HEK293 (cell line): ENCODE measurements at regions not wholly inside any gene's neighbourhood (a gene's known extent, or its start where the extent isn't known, plus 50 kb on each side); places are given as distances from the start of the nearest gene placed in this dataset.

Source experiments
- CTCF ChIA-PET: fragments of 350-600 bp; formaldehyde crosslinking; extraction: SDS; loops from one replicate; lab custom pipeline; 2021; ENCODE audit warnings: antibody characterized with exemption; lab: Yijun Ruan, JAX
- POLR2A ChIA-PET: fragments of 300-600 bp; formaldehyde crosslinking; extraction: SDS; loops from one replicate; lab custom pipeline; 2020; ENCODE audit warnings: antibody characterized with exemption, inconsistent platforms; lab: Yijun Ruan, JAX
- H3K27ac ChIP-seq: fragments of 200-500 bp; sonication (Bioruptor generic); 2 replicates; pipeline ENCODE4 v1.5.1; 2014; ENCODE audit warnings: low read depth, low read length, control low read depth, inconsistent platforms; ENCODE audit errors: extremely low read depth
- H3K36me3 ChIP-seq, 2 experiments: fragments of 200-500 bp in 1 of 2; sonication (Bioruptor generic) in 1 of 2; 1 replicate in 1 of 2; 2 replicates in 1 of 2; pipeline ENCODE4 v1.5.1; 2014 to 2017; ENCODE audit warnings: inconsistent platforms in 2 of 2, low read length in 2 of 2; ENCODE audit not compliant: control insufficient read depth in 2 of 2, insufficient read depth in 1 of 2
- H3K4me1 ChIP-seq: fragments of 200-500 bp; sonication (Bioruptor generic); 2 replicates; pipeline ENCODE4 v1.5.1; 2014; ENCODE audit warnings: mild to moderate bottlenecking, low read length, inconsistent platforms; ENCODE audit not compliant: control insufficient read depth, insufficient read depth
- H3K4me3 ChIP-seq: 2 replicates; pipeline ENCODE4 v1.5.1; 2011; ENCODE audit warnings: low read depth, mild to moderate bottlenecking, control low read depth, low read length, moderate library complexity
- H3K9me3 ChIP-seq: fragments of 200-500 bp; sonication (Bioruptor generic); 2 replicates; pipeline ENCODE4 v1.5.1; 2014; ENCODE audit warnings: low read depth, low read length, inconsistent platforms; ENCODE audit not compliant: control insufficient read depth, insufficient read depth
- GFI1B ChIP-seq: fragments of 450-650 bp; formaldehyde crosslinking; IDR thresholded peaks from 2 replicates; pipeline ENCODE4 v1.5.1; 2016; ENCODE audit warnings: missing biosample characterization, missing genetic modification characterization
- GLIS2 ChIP-seq: fragments of 450-650 bp; formaldehyde crosslinking; IDR thresholded peaks from 2 replicates; pipeline ENCODE4 v1.5.1; 2016; ENCODE audit warnings: missing biosample characterization, missing genetic modification characterization
- KLF7 ChIP-seq: fragments of 450-650 bp; formaldehyde crosslinking; IDR thresholded peaks from 2 replicates; pipeline ENCODE4 v1.5.1; 2016; ENCODE audit warnings: missing biosample characterization, missing genetic modification characterization, borderline replicate concordance
- KLF9 ChIP-seq: fragments of 450-650 bp; formaldehyde crosslinking; IDR thresholded peaks from 2 replicates; pipeline ENCODE4 v1.5.1; 2016; ENCODE audit warnings: missing biosample characterization, missing genetic modification characterization, low read depth
- SP3 ChIP-seq: fragments of 450-650 bp; formaldehyde crosslinking; IDR thresholded peaks from 2 replicates; pipeline ENCODE4 v1.5.1; 2016; ENCODE audit warnings: missing biosample characterization, missing genetic modification characterization
- WT1 ChIP-seq: fragments of 450-650 bp; formaldehyde crosslinking; IDR thresholded peaks from 2 replicates; pipeline ENCODE4 v1.5.1; 2016; ENCODE audit warnings: missing biosample characterization, missing genetic modification characterization
- ZBTB7A ChIP-seq: fragments of 450-650 bp; formaldehyde crosslinking; IDR thresholded peaks from 2 replicates; pipeline ENCODE4 v1.5.1; 2016; ENCODE audit warnings: low read depth, missing biosample characterization, missing genetic modification characterization
- ZNF112 ChIP-seq: fragments of 450-650 bp; formaldehyde crosslinking; IDR thresholded peaks from 2 replicates; pipeline ENCODE4 v1.5.0; 2017; ENCODE audit warnings: missing biosample characterization, missing genetic modification characterization
- ZNF132 ChIP-seq: fragments of 450-650 bp; formaldehyde crosslinking; IDR thresholded peaks from 2 replicates; pipeline ENCODE4 v1.5.1; 2017; ENCODE audit warnings: missing biosample characterization, missing genetic modification characterization, borderline replicate concordance
- ZNF138 ChIP-seq: fragments of 450-650 bp; formaldehyde crosslinking; IDR thresholded peaks from 2 replicates; pipeline ENCODE4 v1.5.1; 2016; ENCODE audit warnings: missing biosample characterization, missing genetic modification characterization, borderline replicate concordance
- ZNF146 ChIP-seq: fragments of 450-650 bp; formaldehyde crosslinking; IDR thresholded peaks from 2 replicates; pipeline ENCODE4 v1.5.1; 2016; ENCODE audit warnings: missing biosample characterization, missing genetic modification characterization
- ZNF214 ChIP-seq: fragments of 450-650 bp; formaldehyde crosslinking; IDR thresholded peaks from 2 replicates; pipeline ENCODE4 v1.5.1; 2017; ENCODE audit warnings: missing biosample characterization, mild to moderate bottlenecking, missing genetic modification characterization, borderline replicate concordance
- ZNF354C ChIP-seq: fragments of 450-650 bp; formaldehyde crosslinking; IDR thresholded peaks from 2 replicates; pipeline ENCODE4 v1.5.1; 2016; ENCODE audit warnings: missing biosample characterization, missing genetic modification characterization, low read depth, borderline replicate concordance
- ZNF416 ChIP-seq: fragments of 450-650 bp; formaldehyde crosslinking; IDR thresholded peaks from 2 replicates; pipeline ENCODE4 v1.5.1; 2016; ENCODE audit warnings: missing biosample characterization, missing genetic modification characterization
- ZNF521 ChIP-seq: fragments of 450-650 bp; formaldehyde crosslinking; IDR thresholded peaks from 2 replicates; pipeline ENCODE4 v1.5.1; 2017; ENCODE audit warnings: missing biosample characterization, mild to moderate bottlenecking, missing genetic modification characterization
- ZNF548 ChIP-seq: fragments of 450-650 bp; formaldehyde crosslinking; IDR thresholded peaks from 2 replicates; pipeline ENCODE4 v1.5.1; 2016; ENCODE audit warnings: missing biosample characterization, missing genetic modification characterization
- ZNF549 ChIP-seq: fragments of 450-650 bp; IDR thresholded peaks from 2 replicates; pipeline ENCODE4 v1.5.1; 2018; ENCODE audit warnings: missing biosample characterization, missing genetic modification characterization, mild to moderate bottlenecking, inconsistent platforms, moderate library complexity
- ZNF555 ChIP-seq: fragments of 450-650 bp; formaldehyde crosslinking; conservative IDR thresholded peaks from 2 replicates; pipeline ENCODE4 v1.5.1; 2017; ENCODE audit warnings: missing biosample characterization, mild to moderate bottlenecking, missing genetic modification characterization, inconsistent platforms
- ZNF600 ChIP-seq: fragments of 450-650 bp; formaldehyde crosslinking; IDR thresholded peaks from 2 replicates; pipeline ENCODE4 v1.5.1; 2016; ENCODE audit warnings: missing biosample characterization, missing genetic modification characterization
- ZNF610 ChIP-seq: fragments of 450-650 bp; formaldehyde crosslinking; IDR thresholded peaks from 2 replicates; pipeline ENCODE4 v1.5.1; 2016; ENCODE audit warnings: missing biosample characterization, missing genetic modification characterization, borderline replicate concordance
- ZNF629 ChIP-seq: fragments of 450-650 bp; formaldehyde crosslinking; IDR thresholded peaks from 2 replicates; pipeline ENCODE4 v1.5.1; 2017; ENCODE audit warnings: missing biosample characterization, missing genetic modification characterization
- ZNF664 ChIP-seq: fragments of 450-650 bp; formaldehyde crosslinking; IDR thresholded peaks from 2 replicates; pipeline ENCODE4 v1.5.1; 2016; ENCODE audit warnings: missing biosample characterization, missing genetic modification characterization
- ZNF76 ChIP-seq: fragments of 450-650 bp; formaldehyde crosslinking; IDR thresholded peaks from 2 replicates; pipeline ENCODE4; 2016; ENCODE audit warnings: low read depth, missing biosample characterization, missing genetic modification characterization, borderline replicate concordance
- ZNF777 ChIP-seq: fragments of 450-650 bp; formaldehyde crosslinking; IDR thresholded peaks from 2 replicates; pipeline ENCODE4 v1.5.1; 2017; ENCODE audit warnings: missing biosample characterization, missing genetic modification characterization, borderline replicate concordance
- ZSCAN30 ChIP-seq: fragments of 450-650 bp; IDR thresholded peaks from 2 replicates; pipeline ENCODE4 v1.5.1; 2018; ENCODE audit warnings: missing biosample characterization, mild to moderate bottlenecking, missing genetic modification characterization, moderate library complexity
- TF ChIP-seq, protein P1 (sequence below): fragments of 450-650 bp; formaldehyde crosslinking; IDR thresholded peaks from 2 replicates; pipeline ENCODE4 v1.5.1; 2017; ENCODE audit warnings: missing biosample characterization, missing genetic modification characterization
- TF ChIP-seq, protein P2 (sequence below): fragments of 450-650 bp; formaldehyde crosslinking; IDR thresholded peaks from 2 replicates; pipeline ENCODE4 v1.5.1; 2016; ENCODE audit warnings: missing biosample characterization, missing genetic modification characterization
- TF ChIP-seq, protein P3 (sequence below): fragments of 450-650 bp; formaldehyde crosslinking; IDR thresholded peaks from 2 replicates; pipeline ENCODE4 v1.5.1; 2016; ENCODE audit warnings: missing biosample characterization, missing genetic modification characterization, low read depth
- TF ChIP-seq, protein P4 (sequence below): fragments of 450-650 bp; formaldehyde crosslinking; IDR thresholded peaks from 2 replicates; pipeline ENCODE4 v1.5.1; 2016; ENCODE audit warnings: missing biosample characterization, missing genetic modification characterization
- TF ChIP-seq, protein P5 (sequence below): fragments of 450-650 bp; formaldehyde crosslinking; IDR thresholded peaks from 2 replicates; pipeline ENCODE4 v1.5.1; 2016; ENCODE audit warnings: missing biosample characterization, missing genetic modification characterization

DNA sequence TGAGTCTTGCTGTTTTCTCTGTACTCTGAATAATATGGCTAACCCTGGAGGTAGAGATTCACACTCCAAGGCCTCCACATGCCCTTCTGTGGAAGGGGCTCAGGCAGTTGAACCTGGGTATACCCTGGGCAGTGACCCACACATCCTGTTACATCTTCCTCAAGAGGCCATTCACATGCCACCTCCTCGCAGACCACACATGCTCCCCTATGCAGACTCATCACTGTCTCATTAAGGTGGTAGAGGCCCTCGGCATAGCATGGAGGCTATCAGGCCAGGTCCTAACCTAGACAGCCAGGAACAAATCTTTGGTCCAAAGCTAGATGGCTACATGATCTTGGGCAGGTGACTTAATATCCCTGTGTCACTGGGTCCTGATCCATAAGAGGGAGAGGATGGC, 363.9 kb upstream of the ZNF507 start:
- Histone ChIP-seq H3K27ac (no peak overlapping the region), H3K4me3 (no peak overlapping the region), H3K9me3 (peaks cover 2% of the 10 kb centered on the region; the same call in 1 of the 2 replicates), H3K4me1 (no peaks in the 10 kb centered on the region), H3K36me3 (no peaks in the 10 kb centered on the region)
- ChIA-PET POLR2A (no interaction called here), CTCF (no interaction called here)
- TF ChIP-seq, protein P1, sequence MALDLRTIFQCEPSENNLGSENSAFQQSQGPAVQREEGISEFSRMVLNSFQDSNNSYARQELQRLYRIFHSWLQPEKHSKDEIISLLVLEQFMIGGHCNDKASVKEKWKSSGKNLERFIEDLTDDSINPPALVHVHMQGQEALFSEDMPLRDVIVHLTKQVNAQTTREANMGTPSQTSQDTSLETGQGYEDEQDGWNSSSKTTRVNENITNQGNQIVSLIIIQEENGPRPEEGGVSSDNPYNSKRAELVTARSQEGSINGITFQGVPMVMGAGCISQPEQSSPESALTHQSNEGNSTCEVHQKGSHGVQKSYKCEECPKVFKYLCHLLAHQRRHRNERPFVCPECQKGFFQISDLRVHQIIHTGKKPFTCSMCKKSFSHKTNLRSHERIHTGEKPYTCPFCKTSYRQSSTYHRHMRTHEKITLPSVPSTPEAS: no peak
- TF ChIP-seq ZNF214 (tag by site-specific recombination): no peak
- no peak for TF ChIP-seq ZSCAN30 (tag by site-specific recombination)
- TF ChIP-seq ZNF132: no peak
- TF ChIP-seq GLIS2: no peak
- TF ChIP-seq KLF7 (tag by site-specific recombination): no peak
- no peak for TF ChIP-seq ZBTB7A (tag by site-specific recombination)
- no peak for TF ChIP-seq ZNF112 (tag by site-specific recombination)
- TF ChIP-seq, protein P2, sequence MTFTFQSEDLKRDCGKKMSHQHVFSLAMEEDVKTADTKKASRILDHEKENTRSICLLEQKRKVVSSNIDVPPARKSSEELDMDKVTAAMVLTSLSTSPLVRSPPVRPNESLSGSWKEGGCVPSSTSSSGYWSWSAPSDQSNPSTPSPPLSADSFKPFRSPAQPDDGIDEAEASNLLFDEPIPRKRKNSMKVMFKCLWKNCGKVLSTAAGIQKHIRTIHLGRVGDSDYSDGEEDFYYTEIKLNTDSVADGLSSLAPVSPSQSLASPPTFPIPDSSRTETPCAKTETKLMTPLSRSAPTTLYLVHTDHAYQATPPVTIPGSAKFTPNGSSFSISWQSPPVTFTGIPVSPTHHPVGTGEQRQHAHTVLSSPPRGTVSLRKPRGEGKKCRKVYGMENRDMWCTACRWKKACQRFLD (tag by site-specific recombination): no peak
- no peak for TF ChIP-seq ZNF146 (tag by site-specific recombination)
- no peak for TF ChIP-seq ZNF777 (tag by site-specific recombination)
- no peak for TF ChIP-seq ZNF521 (tag by site-specific recombination)
- TF ChIP-seq ZNF549 (tag by site-specific recombination): no peak
- TF ChIP-seq ZNF354C: no peak
- no peak for TF ChIP-seq ZNF76
- no peak for TF ChIP-seq ZNF416 (tag by site-specific recombination)
- TF ChIP-seq, protein P3, sequence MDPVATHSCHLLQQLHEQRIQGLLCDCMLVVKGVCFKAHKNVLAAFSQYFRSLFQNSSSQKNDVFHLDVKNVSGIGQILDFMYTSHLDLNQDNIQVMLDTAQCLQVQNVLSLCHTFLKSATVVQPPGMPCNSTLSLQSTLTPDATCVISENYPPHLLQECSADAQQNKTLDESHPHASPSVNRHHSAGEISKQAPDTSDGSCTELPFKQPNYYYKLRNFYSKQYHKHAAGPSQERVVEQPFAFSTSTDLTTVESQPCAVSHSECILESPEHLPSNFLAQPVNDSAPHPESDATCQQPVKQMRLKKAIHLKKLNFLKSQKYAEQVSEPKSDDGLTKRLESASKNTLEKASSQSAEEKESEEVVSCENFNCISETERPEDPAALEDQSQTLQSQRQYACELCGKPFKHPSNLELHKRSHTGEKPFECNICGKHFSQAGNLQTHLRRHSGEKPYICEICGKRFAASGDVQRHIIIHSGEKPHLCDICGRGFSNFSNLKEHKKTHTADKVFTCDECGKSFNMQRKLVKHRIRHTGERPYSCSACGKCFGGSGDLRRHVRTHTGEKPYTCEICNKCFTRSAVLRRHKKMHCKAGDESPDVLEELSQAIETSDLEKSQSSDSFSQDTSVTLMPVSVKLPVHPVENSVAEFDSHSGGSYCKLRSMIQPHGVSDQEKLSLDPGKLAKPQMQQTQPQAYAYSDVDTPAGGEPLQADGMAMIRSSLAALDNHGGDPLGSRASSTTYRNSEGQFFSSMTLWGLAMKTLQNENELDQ: no peak
- no peak for TF ChIP-seq WT1 (tag by site-specific recombination)
- no peak for TF ChIP-seq ZNF600 (tag by site-specific recombination)

DNA sequence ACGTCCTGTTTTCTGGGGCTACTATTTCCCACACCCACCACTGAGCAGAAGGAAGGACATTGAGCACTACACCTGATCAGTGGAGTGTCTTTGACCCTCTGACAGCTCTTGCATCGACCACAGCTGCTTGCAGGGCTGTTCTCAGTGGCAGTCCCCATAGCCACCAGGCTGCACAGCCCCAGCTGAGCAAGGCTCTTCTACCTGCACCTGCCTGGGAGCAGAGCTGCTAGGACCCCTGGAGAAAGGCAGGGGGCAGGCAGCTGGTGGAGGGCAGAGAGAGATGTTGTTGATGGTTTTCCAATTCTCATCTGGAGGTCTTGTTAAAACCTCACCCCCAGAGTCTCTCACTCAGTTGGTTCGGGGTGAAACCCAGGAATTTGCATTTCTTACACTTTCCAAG, 361.8 kb upstream of the ZNF507 start:
- no peak overlapping the region for H3K27ac ChIP-seq
- H3K4me3 ChIP-seq: no peak overlapping the region
- ChIA-PET CTCF (no interaction called here), POLR2A (no interaction called here)
- H3K4me1 ChIP-seq: no peaks in the 10 kb centered on the region
- peaks cover 2% of the 10 kb centered on the region; the same call in 1 of the 2 replicates for H3K9me3 ChIP-seq
- H3K36me3 ChIP-seq: no peaks in the 10 kb centered on the region
- no peak for TF ChIP-seq ZNF555 (tag by site-specific recombination)
- TF ChIP-seq KLF9 (tag by site-specific recombination): no peak
- no peak for TF ChIP-seq GFI1B (tag by site-specific recombination)
- TF ChIP-seq, protein P4, sequence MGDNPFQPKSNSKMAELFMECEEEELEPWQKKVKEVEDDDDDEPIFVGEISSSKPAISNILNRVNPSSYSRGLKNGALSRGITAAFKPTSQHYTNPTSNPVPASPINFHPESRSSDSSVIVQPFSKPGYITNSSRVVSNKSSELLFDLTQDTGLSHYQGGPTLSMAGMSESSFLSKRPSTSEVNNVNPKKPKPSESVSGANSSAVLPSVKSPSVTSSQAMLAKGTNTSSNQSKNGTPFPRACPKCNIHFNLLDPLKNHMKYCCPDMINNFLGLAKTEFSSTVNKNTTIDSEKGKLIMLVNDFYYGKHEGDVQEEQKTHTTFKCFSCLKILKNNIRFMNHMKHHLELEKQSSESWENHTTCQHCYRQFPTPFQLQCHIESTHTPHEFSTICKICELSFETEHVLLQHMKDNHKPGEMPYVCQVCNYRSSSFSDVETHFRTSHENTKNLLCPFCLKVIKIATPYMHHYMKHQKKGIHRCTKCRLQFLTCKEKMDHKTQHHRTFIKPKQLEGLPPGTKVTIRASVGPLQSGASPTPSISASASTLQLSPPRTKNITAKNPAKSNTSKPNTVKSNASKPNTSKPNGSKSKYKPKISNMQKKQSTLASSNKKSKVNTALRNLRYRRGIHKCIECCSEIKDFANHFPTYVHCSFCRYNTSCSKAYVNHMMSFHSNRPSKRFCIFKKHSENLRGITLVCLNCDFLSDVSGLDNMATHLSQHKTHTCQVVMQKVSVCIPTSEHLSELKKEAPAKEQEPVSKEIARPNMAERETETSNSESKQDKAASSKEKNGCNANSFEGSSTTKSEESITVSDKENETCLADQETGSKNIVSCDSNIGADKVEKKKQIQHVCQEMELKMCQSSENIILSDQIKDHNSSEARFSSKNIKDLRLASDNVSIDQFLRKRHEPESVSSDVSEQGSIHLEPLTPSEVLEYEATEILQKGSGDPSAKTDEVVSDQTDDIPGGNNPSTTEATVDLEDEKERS: no peak
- TF ChIP-seq, protein P5, sequence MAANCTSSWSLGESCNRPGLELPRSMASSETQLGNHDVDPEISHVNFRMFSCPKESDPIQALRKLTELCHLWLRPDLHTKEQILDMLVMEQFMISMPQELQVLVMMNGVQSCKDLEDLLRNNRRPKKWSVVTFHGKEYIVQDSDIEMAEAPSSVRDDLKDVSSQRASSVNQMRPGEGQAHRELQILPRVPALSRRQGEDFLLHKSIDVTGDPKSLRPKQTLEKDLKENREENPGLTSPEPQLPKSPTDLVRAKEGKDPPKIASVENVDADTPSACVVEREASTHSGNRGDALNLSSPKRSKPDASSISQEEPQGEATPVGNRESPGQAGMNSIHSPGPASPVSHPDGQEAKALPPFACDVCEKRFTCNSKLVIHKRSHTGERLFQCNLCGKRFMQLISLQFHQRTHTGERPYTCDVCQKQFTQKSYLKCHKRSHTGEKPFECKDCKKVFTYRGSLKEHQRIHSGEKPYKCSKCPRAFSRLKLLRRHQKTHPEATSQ (tag by site-specific recombination): no peak
- no peak for TF ChIP-seq ZNF629 (tag by site-specific recombination)
- TF ChIP-seq ZNF138 (tag by site-specific recombination): no peak
- no peak for TF ChIP-seq ZNF548
- no peak for TF ChIP-seq SP3 (tag by site-specific recombination)
- TF ChIP-seq ZNF610 (tag by site-specific recombination): no peak
- TF ChIP-seq ZNF664 (tag by site-specific recombination): no peak
